GM21576 (cell line): ENCODE measurements at regions not wholly inside any gene's neighbourhood (a gene's known extent, or its start where the extent isn't known, plus 50 kb on each side); places are given as distances from the start of the nearest gene placed in this dataset.
"Not testable (repeated sequence)": the region's sequence is repeated elsewhere in the genome, so short reads cannot be mapped to it uniquely, and the experiment has no call there.

Source experiments
- ATAC-seq: cut with Tn5 transposase; IDR thresholded peaks from one replicate; pipeline ENCODE4 v1.9.1; 2021; ENCODE audit warnings: mild to moderate bottlenecking, moderate library complexity; ENCODE audit not compliant: unreplicated experiment

GRCh38 chr3:10653866-10654611 lies 148.7 kb upstream of the ATP2B2 start:
- no peak for ATAC-seq

DNA sequence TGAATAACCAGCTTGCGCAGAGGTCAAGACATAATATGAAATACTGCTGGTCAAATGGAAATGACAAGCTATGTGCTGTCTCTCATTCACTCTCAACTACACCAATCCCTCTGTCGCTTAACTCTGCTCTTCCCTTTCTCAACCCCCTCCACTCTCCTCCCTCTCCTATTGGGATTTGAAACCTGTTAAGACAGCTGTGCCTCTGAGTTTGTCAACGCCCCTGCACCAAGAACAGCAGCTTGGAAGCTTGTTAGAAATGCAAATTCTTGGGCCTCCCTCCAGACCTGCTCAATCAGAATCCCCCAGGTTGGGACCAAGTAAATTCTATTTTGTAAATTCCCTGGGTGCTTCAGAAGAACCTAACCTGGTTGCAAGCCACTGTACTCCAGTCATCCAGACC lies 149.7 kb upstream of the ATP2B2 start:
- ATAC-seq = no peak

GRCh38 chr3:10657339-10657738 lies 152.0 kb upstream of the ATP2B2 start:
- not testable (repeated sequence) for ATAC-seq

DNA sequence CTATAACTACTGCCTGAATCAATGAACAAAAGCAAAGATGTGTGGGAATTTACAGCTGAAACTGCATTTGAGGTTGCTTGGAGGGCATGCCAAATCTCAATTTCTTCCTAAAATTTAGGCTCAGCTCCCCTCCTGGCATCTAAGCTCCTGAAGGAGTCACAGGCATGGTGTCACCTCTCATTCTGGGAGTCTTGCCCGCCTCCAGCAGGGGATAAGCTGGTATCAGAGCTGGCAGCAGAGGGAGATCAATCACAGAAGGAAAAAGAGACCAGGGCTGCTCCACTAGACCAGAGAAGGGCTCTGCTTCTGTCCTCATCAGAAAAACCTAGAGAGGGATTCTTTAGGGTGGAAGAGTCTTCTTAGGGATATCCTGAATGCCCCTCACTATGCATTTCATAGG lies 150.4 kb upstream of the SLC6A11 start:
- ATAC-seq = no peak

DNA sequence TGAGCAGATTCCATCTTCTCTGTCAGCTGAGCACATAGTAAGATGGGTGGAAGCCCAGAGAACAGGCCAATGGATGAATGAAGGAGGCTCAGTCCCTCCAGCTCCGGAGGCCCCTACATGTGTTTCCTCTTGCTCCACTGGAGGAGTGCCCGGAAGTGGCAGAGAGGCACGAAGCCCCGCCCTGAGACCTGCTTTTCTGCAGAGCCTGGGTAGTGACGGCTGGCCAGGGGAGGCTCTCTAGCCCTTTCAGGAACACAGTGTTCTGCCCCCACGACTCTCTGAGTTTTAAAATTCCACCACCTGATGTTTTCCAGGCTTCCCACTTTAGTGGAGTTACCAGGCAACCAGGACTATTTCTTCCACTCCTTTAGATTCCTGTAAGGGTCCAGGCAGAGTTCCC lies 149.4 kb upstream of the SLC6A11 start:
- no peak for ATAC-seq

DNA sequence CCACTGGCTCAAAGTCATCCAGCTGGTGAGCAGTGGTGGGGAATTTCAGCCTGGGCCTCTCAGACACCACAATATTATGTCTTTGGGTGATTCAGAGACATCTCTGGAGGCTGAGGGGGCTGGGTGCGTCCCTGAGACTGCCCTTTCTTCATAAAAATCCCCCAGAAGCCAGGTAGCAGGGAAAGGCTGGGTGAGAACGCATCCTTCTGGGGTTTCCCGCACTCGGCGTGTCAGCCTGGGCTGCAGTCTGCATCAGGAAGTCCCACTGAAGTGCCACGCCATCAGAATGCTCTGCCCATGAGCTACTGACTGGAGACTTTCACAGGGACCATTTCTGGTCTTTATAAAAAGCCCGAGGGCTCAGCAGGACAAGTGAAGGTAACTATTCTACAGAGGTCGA lies 148.8 kb upstream of the SLC6A11 start:
- no peak for ATAC-seq

DNA sequence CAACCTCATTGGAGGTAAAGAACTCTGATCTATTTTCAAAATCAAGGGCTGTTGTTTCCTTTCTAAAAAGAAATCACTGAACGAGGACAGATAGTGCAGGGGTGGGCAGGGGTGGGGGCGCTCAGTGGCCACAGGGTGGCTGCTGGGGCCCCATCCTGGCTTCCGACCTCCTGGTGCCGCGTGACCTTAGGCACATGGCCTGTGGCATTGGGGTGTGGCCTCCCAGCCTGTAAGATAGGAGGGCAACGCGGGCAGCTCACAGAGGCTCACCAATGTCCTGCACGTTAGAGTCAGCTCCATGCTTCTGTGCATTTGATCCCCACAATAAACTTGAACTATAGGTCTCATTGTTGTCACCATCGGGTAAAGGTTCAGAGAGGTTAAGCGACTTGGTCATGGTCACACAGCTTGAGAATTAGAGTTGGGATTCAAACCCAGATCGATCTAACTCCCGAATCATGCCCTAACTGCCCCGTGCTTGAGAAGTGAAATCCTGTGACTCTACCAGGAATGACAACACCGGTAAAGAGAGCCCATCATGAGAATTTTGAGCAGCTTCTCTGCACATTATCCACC lies 148.0 kb upstream of the SLC6A11 start:
- no peak for ATAC-seq

GRCh38 chr3:10669490-10670048 lies 146.5 kb upstream of the SLC6A11 start:
- ATAC-seq = no peak

DNA sequence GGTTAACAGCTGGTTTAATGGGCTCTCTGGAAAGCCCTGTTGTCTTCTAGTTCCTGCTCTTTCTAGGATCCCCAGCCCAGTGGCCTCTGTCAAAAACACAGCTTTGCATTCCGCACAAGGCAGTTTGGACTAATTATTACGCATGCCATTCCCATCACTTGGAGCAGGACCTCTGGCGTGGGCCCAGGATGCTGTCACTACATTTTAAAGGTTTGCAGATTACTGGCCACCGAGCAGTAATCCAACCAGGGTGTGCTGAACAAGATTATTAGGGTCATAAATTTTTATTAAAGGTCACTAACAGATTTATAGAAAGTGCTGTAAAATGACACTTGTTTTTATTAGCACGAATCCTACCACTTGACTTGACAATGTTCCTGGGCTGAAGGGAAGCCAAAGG lies 143.6 kb upstream of the SLC6A11 start:
- ATAC-seq = no peak

DNA sequence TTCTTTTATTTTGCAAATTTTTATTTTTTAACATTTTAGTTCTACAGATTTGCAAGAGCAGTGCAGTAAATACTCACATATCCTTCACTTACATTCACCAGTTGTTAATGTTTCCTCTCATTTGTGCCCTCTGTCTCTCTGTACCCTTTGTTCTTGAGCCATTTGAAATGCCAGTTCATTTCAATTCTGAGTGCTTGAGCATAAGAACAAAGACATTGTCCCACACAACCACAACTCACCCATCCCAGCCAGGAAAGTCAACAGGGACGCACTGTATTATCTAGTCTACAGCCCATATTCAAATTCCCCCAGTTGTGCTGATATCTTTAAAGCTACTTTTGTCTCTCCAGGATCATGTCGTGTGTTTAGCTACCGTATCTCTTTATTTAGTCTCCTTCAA lies 141.4 kb upstream of the SLC6A11 start:
- no peak for ATAC-seq

- ATAC-seq = no peak
These were observed 139.1 kb upstream of the SLC6A11 start for GRCh38 chr3:10676905-10677304.

- ATAC-seq = no peak
These were observed 137.1 kb upstream of the SLC6A11 start for GRCh38 chr3:10678796-10679376.

- ATAC-seq = no peak
These were observed 135.2 kb upstream of the SLC6A11 start for GRCh38 chr3:10680796-10681195.

GRCh38 chr3:10682692-10683091 lies 133.3 kb upstream of the SLC6A11 start:
- ATAC-seq = no peak

DNA sequence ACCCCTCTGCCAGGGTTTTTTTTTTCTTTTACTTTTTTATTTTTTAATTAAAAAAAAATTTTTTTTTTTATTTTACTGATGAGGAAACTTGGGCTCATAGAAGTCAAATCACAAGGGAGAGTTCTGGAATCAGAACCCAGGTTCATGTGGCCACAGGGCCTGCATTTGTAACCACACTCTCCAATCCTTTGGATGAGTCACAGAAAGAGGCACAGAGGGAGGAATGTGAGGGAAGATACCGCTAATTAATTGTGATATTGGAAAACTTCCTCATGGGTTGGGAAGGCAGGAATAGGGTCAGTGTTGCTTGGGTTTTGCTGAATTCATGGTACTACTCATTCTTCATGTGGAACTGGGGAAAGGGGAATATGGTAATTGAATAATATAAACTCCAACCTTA lies 132.9 kb upstream of the SLC6A11 start:
- ATAC-seq = no peak

GRCh38 chr3:10688126-10688525 lies 127.9 kb upstream of the SLC6A11 start:
- no peak for ATAC-seq

DNA sequence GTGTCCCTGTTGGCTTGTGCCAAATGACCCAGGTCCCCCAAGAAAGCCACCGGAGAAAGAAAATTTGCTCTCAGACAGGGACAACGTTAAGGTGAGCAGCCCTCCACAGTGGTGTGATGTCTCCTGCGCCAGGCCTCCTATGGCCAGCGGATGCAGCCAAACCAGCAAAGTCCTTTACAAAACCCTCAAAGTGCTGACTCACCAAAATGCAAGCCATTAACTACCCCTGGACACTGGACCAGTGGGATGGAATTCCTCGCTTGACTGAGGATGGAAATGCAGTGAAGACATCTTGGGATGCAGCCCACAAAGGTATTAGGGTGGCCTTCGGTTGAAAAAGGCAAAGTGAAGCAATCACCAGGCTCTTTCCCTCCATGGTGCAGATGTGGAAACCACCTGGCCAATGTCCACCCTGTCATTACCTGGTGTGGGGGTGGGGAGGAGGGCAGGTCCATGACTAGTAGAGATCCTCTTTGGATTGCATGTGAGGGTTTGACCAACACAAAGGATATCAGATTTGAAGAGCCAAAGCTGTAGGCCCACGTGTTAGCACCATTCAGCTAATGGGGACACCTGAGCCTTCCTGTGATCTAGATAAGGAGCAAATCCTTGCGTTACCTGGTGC lies 127.4 kb upstream of the SLC6A11 start:
- no peak for ATAC-seq

DNA sequence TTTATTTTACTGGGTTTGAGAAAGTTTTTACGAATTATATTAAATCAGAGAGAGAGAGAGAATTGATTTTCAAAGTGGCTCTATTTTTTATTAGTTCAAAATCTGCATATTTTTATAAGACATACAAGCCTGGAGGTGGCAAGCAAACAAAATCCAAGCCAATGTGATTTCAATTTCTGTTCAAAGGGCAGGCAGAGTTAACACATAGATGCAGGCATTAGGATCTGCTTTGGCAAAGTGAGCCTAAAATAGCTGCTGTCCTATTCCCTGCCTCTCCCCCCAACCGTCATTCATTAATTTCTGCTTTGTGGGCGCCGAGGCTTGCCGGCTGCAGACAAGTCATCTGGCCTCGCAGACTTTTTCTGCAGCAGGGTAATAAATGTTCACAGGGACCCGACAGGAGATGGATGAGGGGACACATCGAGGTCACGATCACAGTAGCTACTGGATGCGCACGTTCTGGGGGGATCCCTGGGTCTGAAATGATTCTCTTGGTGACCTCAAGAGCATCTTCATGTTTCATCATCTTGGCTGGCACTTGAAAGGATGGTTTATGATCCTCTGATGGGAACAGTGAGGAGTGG lies 123.9 kb upstream of the SLC6A11 start:
- ATAC-seq = no peak

GRCh38 chr3:10693457-10693856 lies 122.6 kb upstream of the SLC6A11 start:
- ATAC-seq = no peak

DNA sequence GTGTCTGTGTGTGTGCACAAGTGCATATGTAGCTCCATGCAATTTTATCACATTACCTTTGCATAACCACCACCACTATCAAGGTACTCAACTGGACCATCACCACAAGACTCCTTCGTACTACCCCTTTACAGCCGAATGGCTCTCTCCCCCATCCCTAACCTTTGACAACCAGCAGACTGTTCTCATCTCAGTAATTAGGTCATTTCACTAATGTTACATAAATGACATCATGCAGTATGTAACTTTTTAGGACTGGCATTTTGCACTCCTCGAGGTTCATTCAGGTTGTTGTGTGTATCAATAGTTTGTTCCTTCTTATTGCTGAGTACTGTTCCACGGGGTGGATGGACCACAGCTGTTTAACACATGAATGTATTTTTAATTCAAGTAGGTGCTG lies 121.8 kb upstream of the SLC6A11 start:
- ATAC-seq = no peak

DNA sequence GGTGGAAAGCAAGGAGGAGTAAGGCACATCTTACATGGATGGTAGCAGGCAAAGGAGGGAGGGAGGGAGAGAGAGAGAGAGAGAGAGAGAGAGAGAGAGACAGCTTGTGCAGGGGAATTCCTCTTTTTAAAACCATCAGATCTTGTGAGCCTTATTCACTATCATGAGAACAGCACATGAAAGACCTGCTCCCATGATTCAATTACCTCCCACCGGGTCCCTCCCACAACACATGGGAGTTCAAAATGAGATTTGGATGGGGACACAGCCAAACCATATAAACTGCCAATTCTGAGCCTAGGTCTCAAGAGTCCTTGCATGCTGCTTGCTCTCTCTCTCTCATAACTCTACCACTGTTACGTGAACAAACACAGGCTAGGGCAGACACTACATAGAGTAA lies 120.8 kb upstream of the SLC6A11 start:
- not testable (repeated sequence) for ATAC-seq
